Ishikawa (cell line): ENCODE measurements at regions not wholly inside any gene's neighbourhood (a gene's known extent, or its start where the extent isn't known, plus 50 kb on each side); places are given as distances from the start of the nearest gene placed in this dataset.

ENCODE experiments used
- CEBPB ChIP-seq: IDR thresholded peaks from 2 replicates; pipeline ENCODE4 v1.6.1; 2012
- CREB1 ChIP-seq: IDR thresholded peaks from 2 replicates; pipeline ENCODE4 v1.6.1; 2012; ENCODE audit warnings: low read depth
- EGR1 ChIP-seq: IDR thresholded peaks from 2 replicates; pipeline ENCODE4 v1.6.1; 2012
- EP300 ChIP-seq: IDR thresholded peaks from 2 replicates; pipeline ENCODE4 v1.6.1; 2012; ENCODE audit warnings: borderline replicate concordance
- FOXM1 ChIP-seq: IDR thresholded peaks from 2 replicates; pipeline ENCODE4 v1.6.1; 2012; ENCODE audit warnings: low read depth, borderline replicate concordance
- MAX ChIP-seq: IDR thresholded peaks from 2 replicates; pipeline ENCODE4 v1.6.1; 2012
- NFIC ChIP-seq: IDR thresholded peaks from 2 replicates; pipeline ENCODE4 v1.6.1; 2012
- RAD21 ChIP-seq: IDR thresholded peaks from 2 replicates; pipeline ENCODE4 v1.6.1; 2012; ENCODE audit warnings: low read depth
- REST ChIP-seq: IDR thresholded peaks from 2 replicates; pipeline ENCODE4 v1.6.1; 2012; ENCODE audit warnings: low read depth, mild to moderate bottlenecking
- TAF1 ChIP-seq: IDR thresholded peaks from 2 replicates; pipeline ENCODE4 v1.6.1; 2012; ENCODE audit warnings: low read depth, mild to moderate bottlenecking
- TCF12 ChIP-seq: IDR thresholded peaks from 2 replicates; pipeline ENCODE4 v1.6.1; 2012; ENCODE audit warnings: low read depth
- TEAD4 ChIP-seq: IDR thresholded peaks from 2 replicates; pipeline ENCODE4 v1.6.1; 2012
- USF1 ChIP-seq: IDR thresholded peaks from 2 replicates; pipeline ENCODE4 v1.6.1; 2012
- YY1 ChIP-seq: IDR thresholded peaks from 2 replicates; pipeline ENCODE4 v1.6.1; 2012; ENCODE audit warnings: low read depth
- ZBTB7A ChIP-seq: IDR thresholded peaks from 2 replicates; pipeline ENCODE4 v1.6.1; 2012; ENCODE audit warnings: low read depth

GRCh38 chr7:33807155-33807530 is 98.2 kb upstream of the BMPER start:
- TF ChIP-seq FOXM1 (no peak), YY1 (no peak), TAF1 (no peak), TCF12 (no peak), NFIC (no peak), MAX (no peak), USF1 (no peak)

- peak; percentile 6; the same call in 1 of the 2 replicates for TF ChIP-seq TEAD4
- TF ChIP-seq EP300, result no peak
- no peak for TF ChIP-seq CREB1
- TF ChIP-seq CEBPB, result peak; percentile 46
- no peak for TF ChIP-seq MAX
- TF ChIP-seq FOXM1, result no peak
- no peak for TF ChIP-seq USF1
- no peak for TF ChIP-seq REST
- TF ChIP-seq ZBTB7A, result no peak
- peak; percentile 59 for TF ChIP-seq RAD21
- no peak for TF ChIP-seq YY1
- no peak for TF ChIP-seq TCF12
- no peak for TF ChIP-seq EGR1
- no peak for TF ChIP-seq NFIC
These were observed 97.4 kb upstream of the BMPER start for GRCh38 chr7:33807779-33808482.

- no peak for TF ChIP-seq RAD21
- no peak for TF ChIP-seq TCF12
- TF ChIP-seq EGR1, result no peak
- no peak for TF ChIP-seq TEAD4
- no peak for TF ChIP-seq YY1
- no peak for TF ChIP-seq EP300
- no peak for TF ChIP-seq CREB1
- TF ChIP-seq REST, result no peak
- no peak for TF ChIP-seq FOXM1
- TF ChIP-seq USF1, result no peak
- no peak for TF ChIP-seq MAX
- TF ChIP-seq CEBPB, result no peak
- no peak for TF ChIP-seq TAF1
- no peak for TF ChIP-seq ZBTB7A
These were observed 96.1 kb upstream of the BMPER start for GRCh38 chr7:33809228-33809627.

GRCh38 chr7:33810356-33810755 is 95.0 kb upstream of the BMPER start:
- TF ChIP-seq CEBPB, result no peak
- TF ChIP-seq TCF12, result no peak
- TF ChIP-seq TEAD4, result no peak
- no peak for TF ChIP-seq EP300
- no peak for TF ChIP-seq FOXM1
- no peak for TF ChIP-seq USF1
- TF ChIP-seq NFIC, result no peak
- TF ChIP-seq CREB1, result no peak
- no peak for TF ChIP-seq YY1
- TF ChIP-seq TAF1, result no peak
- no peak for TF ChIP-seq ZBTB7A
- no peak for TF ChIP-seq RAD21

GRCh38 chr7:33813331-33813730 is 92.0 kb upstream of the BMPER start:
- TF ChIP-seq CEBPB, result no peak
- no peak for TF ChIP-seq YY1
- no peak for TF ChIP-seq EP300
- TF ChIP-seq FOXM1, result no peak
- no peak for TF ChIP-seq MAX
- no peak for TF ChIP-seq TEAD4
- TF ChIP-seq TAF1, result no peak
- TF ChIP-seq TCF12, result no peak
- no peak for TF ChIP-seq NFIC
- TF ChIP-seq ZBTB7A, result no peak
- TF ChIP-seq USF1, result no peak
- TF ChIP-seq REST, result no peak
- TF ChIP-seq RAD21, result no peak
- TF ChIP-seq EGR1, result no peak
- no peak for TF ChIP-seq CREB1
